PC-3 (cell line): ENCODE measurements at regions not wholly inside any gene's neighbourhood (a gene's known extent, or its start where the extent isn't known, plus 50 kb on each side); places are given as distances from the start of the nearest gene placed in this dataset.

Source experiments
- ATAC-seq: fragments of 200-7000 bp; cut with Tn5 transposase; 2 replicates; pipeline ENCODE4 v1.9.1; 2020; ENCODE audit warnings: mild to moderate bottlenecking, moderate library complexity
- BruUV-seq: library from RNA; stranded (reverse); fragments of 400-500 nt; replicated peaks from 2 replicates; lab custom pipeline; 2021; lab: Mats Ljungman, UMichigan
- CTCF ChIA-PET: fragments of 300-600 bp; sonication (Branson Sonifier 250); formaldehyde crosslinking; loops from one replicate; lab custom pipeline; 2022; ENCODE audit warnings: antibody characterized with exemption; lab: Charles Lee
- POLR2A ChIA-PET: fragments of 300-600 bp; sonication (Branson Sonifier 250); formaldehyde crosslinking; loops from one replicate; lab custom pipeline; 2022; ENCODE audit warnings: antibody characterized with exemption; ENCODE audit not compliant: unreplicated experiment; lab: Charles Lee
- DNase-seq: peaks from one replicate; pipeline ENCODE4 v3.0.0-alpha.2; 2015
- H2AFZ ChIP-seq: fragments of 300-600 bp; sonication (generic); 2 replicates; pipeline ENCODE4 v1.6.0; 2016; ENCODE audit warnings: antibody characterized with exemption, low read length
- H3F3A ChIP-seq: fragments of 300-600 bp; sonication (generic); one replicate; pipeline ENCODE4 v1.6.0; 2017; ENCODE audit warnings: antibody characterized with exemption, low read length, control low read depth, mild to moderate bottlenecking; ENCODE audit not compliant: unreplicated experiment
- H3K27ac ChIP-seq: fragments of 300-600 bp; sonication (generic); 2 replicates; pipeline ENCODE4 v1.5.1; 2016; ENCODE audit warnings: mild to moderate bottlenecking, low read length
- H3K27me3 ChIP-seq: fragments of 300-600 bp; sonication (generic); 2 replicates; pipeline ENCODE4 v1.6.1; 2016; ENCODE audit warnings: low read length, mixed read lengths
- H3K36me3 ChIP-seq: fragments of 300-600 bp; sonication (generic); 2 replicates; pipeline ENCODE4 v1.6.1; 2016; ENCODE audit warnings: low read depth, mixed run types, low read length, mixed read lengths
- H3K4me1 ChIP-seq: fragments of 300-600 bp; sonication (generic); 2 replicates; pipeline ENCODE4 v1.5.1; 2016; ENCODE audit warnings: low read length; ENCODE audit not compliant: insufficient read depth
- H3K4me2 ChIP-seq: fragments of 300-600 bp; sonication (generic); 2 replicates; pipeline ENCODE4 v1.6.0; 2016; ENCODE audit warnings: low read length
- H3K4me3 ChIP-seq: fragments of 300-600 bp; sonication (generic); 2 replicates; pipeline ENCODE4 v1.5.1; 2016; ENCODE audit warnings: mild to moderate bottlenecking, low read length, mixed read lengths
- H3K79me2 ChIP-seq: fragments of 300-600 bp; sonication (generic); 2 replicates; pipeline ENCODE4 v1.6.1; 2017; ENCODE audit warnings: low read length, mixed read lengths
- H3K9ac ChIP-seq: fragments of 300-600 bp; sonication (generic); 2 replicates; pipeline ENCODE4 v1.6.0; 2016; ENCODE audit warnings: mild to moderate bottlenecking, low read length
- H3K9me2 ChIP-seq: fragments of 300-600 bp; sonication (generic); replicated peaks from 2 replicates; pipeline ENCODE4 v1.6.1; 2016; ENCODE audit warnings: mixed run types, low read length, mixed read lengths
- H3K9me3 ChIP-seq: fragments of 300-600 bp; sonication (generic); 2 replicates; pipeline ENCODE4 v1.6.1; 2016; ENCODE audit warnings: low read length, mixed read lengths
- H4K20me1 ChIP-seq: fragments of 300-600 bp; sonication (generic); 2 replicates; pipeline ENCODE4 v1.6.1; 2016; ENCODE audit warnings: low read length, mixed read lengths
- EZH2 ChIP-seq: fragments of 300-600 bp; sonication (generic); IDR thresholded peaks from one replicate; pipeline ENCODE4 v1.6.1; 2017; ENCODE audit warnings: antibody characterized with exemption, mild to moderate bottlenecking, low read length; ENCODE audit not compliant: unreplicated experiment
- EZH2phosphoT487 ChIP-seq: fragments of 300-600 bp; sonication (generic); IDR thresholded peaks from 2 replicates; pipeline ENCODE4 v1.6.1; 2018; ENCODE audit warnings: mild to moderate bottlenecking, antibody characterized with exemption, low read length, borderline replicate concordance
- intact Hi-C: fragments of 100-400 bp; cut with micrococcal nuclease; formaldehyde crosslinking; loops from 2 replicates; pipeline ENCODE4 v1.9.0; 2023
- TF ChIP-seq, protein P1 (sequence below): fragments of 300-600 bp; sonication (generic); conservative IDR thresholded peaks from 2 replicates; pipeline ENCODE4 v1.5.1; 2017; ENCODE audit warnings: antibody characterized with exemption, low read depth, mild to moderate bottlenecking, low read length

DNA sequence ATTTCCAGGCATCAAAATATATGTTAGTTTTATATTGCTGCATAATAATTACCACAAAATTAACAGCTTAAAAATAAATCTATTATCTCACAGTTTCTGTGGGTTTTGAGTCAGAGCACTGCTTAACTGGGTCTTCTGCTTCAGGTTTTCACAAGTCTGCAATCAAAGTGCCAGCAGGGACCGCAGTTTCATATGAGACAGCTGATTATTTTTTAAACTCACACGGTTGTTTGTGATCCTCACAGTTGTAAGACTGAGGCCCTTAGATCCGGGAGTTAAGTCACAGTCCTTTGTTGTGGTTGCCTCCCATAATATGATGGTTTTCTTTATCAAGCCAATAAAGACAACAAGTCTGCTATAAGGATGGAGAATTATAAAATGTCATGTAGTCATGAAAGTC lies 146.0 kb upstream of the ZWINT start:
- H3K9me3 ChIP-seq = 0 out of 2 replicates have a peak, but pooled peaks cover 8% of the 10 kb centered on the region
- TF ChIP-seq, protein P1, sequence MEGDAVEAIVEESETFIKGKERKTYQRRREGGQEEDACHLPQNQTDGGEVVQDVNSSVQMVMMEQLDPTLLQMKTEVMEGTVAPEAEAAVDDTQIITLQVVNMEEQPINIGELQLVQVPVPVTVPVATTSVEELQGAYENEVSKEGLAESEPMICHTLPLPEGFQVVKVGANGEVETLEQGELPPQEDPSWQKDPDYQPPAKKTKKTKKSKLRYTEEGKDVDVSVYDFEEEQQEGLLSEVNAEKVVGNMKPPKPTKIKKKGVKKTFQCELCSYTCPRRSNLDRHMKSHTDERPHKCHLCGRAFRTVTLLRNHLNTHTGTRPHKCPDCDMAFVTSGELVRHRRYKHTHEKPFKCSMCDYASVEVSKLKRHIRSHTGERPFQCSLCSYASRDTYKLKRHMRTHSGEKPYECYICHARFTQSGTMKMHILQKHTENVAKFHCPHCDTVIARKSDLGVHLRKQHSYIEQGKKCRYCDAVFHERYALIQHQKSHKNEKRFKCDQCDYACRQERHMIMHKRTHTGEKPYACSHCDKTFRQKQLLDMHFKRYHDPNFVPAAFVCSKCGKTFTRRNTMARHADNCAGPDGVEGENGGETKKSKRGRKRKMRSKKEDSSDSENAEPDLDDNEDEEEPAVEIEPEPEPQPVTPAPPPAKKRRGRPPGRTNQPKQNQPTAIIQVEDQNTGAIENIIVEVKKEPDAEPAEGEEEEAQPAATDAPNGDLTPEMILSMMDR = no peak
- TF ChIP-seq EZH2phosphoT487 (no peak), EZH2 (no peak)
- intact Hi-C loops = loop anchor here (2.0 kb wide), 1 partner anchor 14 kb away; no protein-coding TSS in a partner anchor
- H3K27me3 ChIP-seq = no peaks in the 10 kb centered on the region
- ChIA-PET CTCF (no interaction called here), POLR2A (no interaction called here)
- H3F3A ChIP-seq = no peaks in the 10 kb centered on the region
- H3K36me3 ChIP-seq = no peaks in the 10 kb centered on the region
- ATAC-seq (no peak), DNase-seq (no peak)
- no peaks in the 10 kb centered on the region for H3K4me1 ChIP-seq
- no peak overlapping the region for H3K4me3 ChIP-seq
- no peaks in the 10 kb centered on the region for H3K79me2 ChIP-seq
- no peak overlapping the region for H2AFZ ChIP-seq
- H3K27ac ChIP-seq = no peak overlapping the region
- no peaks in the 10 kb centered on the region for H4K20me1 ChIP-seq
- BruUV-seq = no TSS peak
- no peaks in the 10 kb centered on the region; the same call in 1 of the 2 replicates for H3K9me2 ChIP-seq
- no peak overlapping the region for H3K4me2 ChIP-seq
- no peak overlapping the region for H3K9ac ChIP-seq

DNA sequence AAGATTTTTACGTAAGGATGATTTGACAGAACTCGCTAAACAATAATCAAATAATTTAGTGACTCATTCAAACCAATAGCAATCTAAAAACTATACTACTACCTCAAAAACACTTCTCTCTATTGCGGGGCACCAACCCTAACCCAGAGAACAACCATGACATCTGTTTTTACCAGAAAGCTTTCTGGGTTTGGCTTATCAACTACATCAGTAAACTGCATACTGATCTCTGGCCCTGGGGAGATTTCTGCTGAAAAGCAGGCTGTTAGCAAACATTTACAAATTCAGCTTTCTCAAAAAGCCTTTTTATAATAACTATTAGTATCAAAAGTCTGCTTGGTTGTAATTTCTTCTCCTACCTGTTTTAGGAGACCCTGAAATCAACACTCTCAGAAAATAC lies 144.5 kb upstream of the ZWINT start:
- H3K4me1 ChIP-seq = no peaks in the 10 kb centered on the region
- no peak overlapping the region for H2AFZ ChIP-seq
- no peak overlapping the region for H3K4me2 ChIP-seq
- DNase-seq = no peak
- no peaks in the 10 kb centered on the region for H3K27me3 ChIP-seq
- no peak overlapping the region for H3K4me3 ChIP-seq
- BruUV-seq = no TSS peak
- H3K9me2 ChIP-seq = no peaks in the 10 kb centered on the region; the same call in 1 of the 2 replicates
- no peaks in the 10 kb centered on the region for H3F3A ChIP-seq
- no peaks in the 10 kb centered on the region for H3K36me3 ChIP-seq
- no peak overlapping the region for H3K9ac ChIP-seq
- H3K9me3 ChIP-seq = 0 out of 2 replicates have a peak, but pooled peaks cover 6% of the 10 kb centered on the region
- H3K27ac ChIP-seq = no peak overlapping the region
- H4K20me1 ChIP-seq = no peaks in the 10 kb centered on the region
- CTCF ChIA-PET = no interaction called here
- H3K79me2 ChIP-seq = no peaks in the 10 kb centered on the region
- ATAC-seq = no peak
- intact Hi-C loops = no loop called here
- TF ChIP-seq EZH2 (no peak), EZH2phosphoT487 (no peak)
- TF ChIP-seq, protein P1 = no peak
- POLR2A ChIA-PET = no interaction called here

DNA sequence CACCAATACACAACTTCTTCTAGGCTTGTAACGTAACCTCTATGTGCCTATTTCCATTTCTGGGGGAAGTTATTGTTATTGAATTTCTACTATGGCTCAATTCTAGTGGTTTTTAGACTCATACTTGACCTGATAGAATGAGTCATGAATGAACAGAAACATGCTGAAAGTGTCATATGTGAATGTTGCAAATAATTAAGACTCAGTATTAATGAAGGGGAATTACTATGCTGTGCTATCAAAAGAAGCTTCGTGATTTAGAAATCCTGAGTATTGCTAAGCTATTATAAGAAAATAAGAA lies 135.1 kb upstream of the ZWINT start:
- H3K27ac ChIP-seq = peak overlapping the region; percentile 8
- no peak overlapping the region for H3K4me3 ChIP-seq
- H3K9me2 ChIP-seq = no peaks in the 10 kb centered on the region
- TF ChIP-seq EZH2phosphoT487 = no peak
- TF ChIP-seq, protein P1 = no peak
- no peak for TF ChIP-seq EZH2
- POLR2A ChIA-PET = interaction anchor here (0.7 kb wide), 1 partner anchor 1344 kb away, joined by 3 read pairs; no protein-coding TSS in a partner anchor
- no peaks in the 10 kb centered on the region for H4K20me1 ChIP-seq
- peak; percentile 27 for DNase-seq
- no peak overlapping the region for H2AFZ ChIP-seq
- no peaks in the 10 kb centered on the region for H3F3A ChIP-seq
- H3K4me2 ChIP-seq = peak overlapping the region; percentile 24
- intact Hi-C loops = no loop called here
- no peaks in the 10 kb centered on the region for H3K9me3 ChIP-seq
- no peaks in the 10 kb centered on the region for H3K27me3 ChIP-seq
- CTCF ChIA-PET = interaction anchor here (0.7 kb wide), 1 partner anchor 379 kb away, joined by 3 read pairs; no protein-coding TSS in a partner anchor
- BruUV-seq = no TSS peak
- peaks cover 12% of the 10 kb centered on the region for H3K4me1 ChIP-seq
- H3K9ac ChIP-seq = no peak overlapping the region
- no peaks in the 10 kb centered on the region for H3K79me2 ChIP-seq
- peak; percentile 16 for ATAC-seq
- no peaks in the 10 kb centered on the region for H3K36me3 ChIP-seq
